Endothelial cell of umbilical vein (primary cell): ENCODE measurements at regions not wholly inside any gene's neighbourhood (a gene's known extent, or its start where the extent isn't known, plus 50 kb on each side); places are given as distances from the start of the nearest gene placed in this dataset.

Experiments
- EZH2 ChIP-seq: IDR thresholded peaks from 2 replicates; pipeline ENCODE4 v1.6.1; 2012; ENCODE audit warnings: borderline replicate concordance, low read depth, mild to moderate bottlenecking, moderate library complexity, low read length, inconsistent platforms; ENCODE audit not compliant: severe bottlenecking
- MAX ChIP-seq: IDR thresholded peaks from 2 replicates; pipeline ENCODE4 v1.6.1; 2011; ENCODE audit not compliant: insufficient read depth, insufficient read length

- TF ChIP-seq EZH2 (no peak), MAX (no peak)
These were observed 497.6 kb upstream of the FAM98A start for GRCh38 chr2:34096562-34097171.
